ENCODE measurements at regions not wholly inside any gene's neighbourhood (a gene's known extent, or its start where the extent isn't known, plus 50 kb on each side); places are given as distances from the start of the nearest gene placed in this dataset.

GRCh38 chr16:85486256-85486915 lies 126.7 kb upstream of the GSE1 start:
- TF ChIP-seq SMC3 (IDR thresholded peaks at IDR 0.05; ENCODE audit: low read depth, low read length) (no peak), MAFK (IDR thresholded peaks at IDR 0.05; ENCODE audit: low read depth, low read length) (no peak), NFE2L2 (IDR thresholded peaks at IDR 0.05; ENCODE audit: low read depth, low read length) (no peak), USF2 (IDR thresholded peaks at IDR 0.05; ENCODE audit: low read depth, low read length) (no peak), POLR2A (IDR thresholded peaks at IDR 0.05; ENCODE audit: low read depth, low read length) (no peak), BHLHE40 (IDR thresholded peaks at IDR 0.05; ENCODE audit: low read depth, low read length) (no peak), FOS (IDR thresholded peaks at IDR 0.05; ENCODE audit: low read depth, low read length) (no peak), MXI1 (IDR thresholded peaks at IDR 0.05; ENCODE audit: borderline replicate concordance, low read depth, low read length) (no peak), RCOR1 (IDR thresholded peaks at IDR 0.05; ENCODE audit: insufficient replicate concordance, low read length) (no peak), MAZ (IDR thresholded peaks at IDR 0.05; ENCODE audit: borderline replicate concordance, low read depth, low read length) (no peak), CEBPB (IDR thresholded peaks at IDR 0.05; ENCODE audit: low read depth, low read length) (no peak), RFX5 (IDR thresholded peaks at IDR 0.05; ENCODE audit: low read depth, low read length) (no peak), CTCF (conservative IDR thresholded peaks at IDR 0.05; ENCODE audit: low read depth, low read length) (no peak), CHD1 (IDR thresholded peaks at IDR 0.05; ENCODE audit: low read depth, low read length) (no peak), RAD21 (IDR thresholded peaks at IDR 0.05; ENCODE audit: low read length) (no peak)
- TF ChIP-seq, protein P1, sequence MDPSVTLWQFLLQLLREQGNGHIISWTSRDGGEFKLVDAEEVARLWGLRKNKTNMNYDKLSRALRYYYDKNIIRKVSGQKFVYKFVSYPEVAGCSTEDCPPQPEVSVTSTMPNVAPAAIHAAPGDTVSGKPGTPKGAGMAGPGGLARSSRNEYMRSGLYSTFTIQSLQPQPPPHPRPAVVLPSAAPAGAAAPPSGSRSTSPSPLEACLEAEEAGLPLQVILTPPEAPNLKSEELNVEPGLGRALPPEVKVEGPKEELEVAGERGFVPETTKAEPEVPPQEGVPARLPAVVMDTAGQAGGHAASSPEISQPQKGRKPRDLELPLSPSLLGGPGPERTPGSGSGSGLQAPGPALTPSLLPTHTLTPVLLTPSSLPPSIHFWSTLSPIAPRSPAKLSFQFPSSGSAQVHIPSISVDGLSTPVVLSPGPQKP (IDR thresholded peaks at IDR 0.05; ENCODE audit: borderline replicate concordance, low read depth, low read length), result no peak
- no peak overlapping the region for H2BK5ac ChIP-seq (ENCODE audit: low read depth, low read length, poor library complexity, severe bottlenecking)
- H3K36me3 ChIP-seq (ENCODE audit: control insufficient read depth, insufficient read depth, low read length), result no peaks in the 10 kb centered on the region
- intact Hi-C loops (cut with micrococcal nuclease) (no loop called here), in situ Hi-C loops (cut with MboI; ENCODE audit: low sequenced_read_pairs) (no loop called here), dilution Hi-C loops (cut with HindIII; ENCODE audit: low sequenced_read_pairs, unreplicated experiment) (no loop called here)
- H3K18ac ChIP-seq (ENCODE audit: low read depth, low read length), result no peak overlapping the region
- no peaks in the 10 kb centered on the region for H3K27me3 ChIP-seq (ENCODE audit: control insufficient read depth, insufficient read depth, low read length)
- no peak overlapping the region for H2AFZ ChIP-seq (replicated peaks; ENCODE audit: low read length, poor library complexity)
- CTCF ChIA-PET, result no interaction called here
- 0 out of 2 replicates have a peak, but pooled peaks cover 3% of the 10 kb centered on the region for H3K9me1 ChIP-seq (ENCODE audit: insufficient read depth, low read length)
- H4K5ac ChIP-seq (ENCODE audit: low read depth, low read length), result no peak overlapping the region
- no peak for DNase-seq
- peak overlapping the region; percentile 37; the same call in 1 of the 2 replicates for H2AK5ac ChIP-seq (ENCODE audit: low read depth, low read length)
- POLR2A ChIA-PET (ENCODE audit: unreplicated experiment), result no interaction called here
- H3K4me1 ChIP-seq (ENCODE audit: control insufficient read depth, insufficient read depth, low read length), result peaks cover under 1% of the 10 kb centered on the region; the same call in 1 of the 2 replicates
- no peaks in the 10 kb centered on the region for H3K9me3 ChIP-seq (ENCODE audit: control insufficient read depth, insufficient read depth, low read length)
- H3K4me3 ChIP-seq (ENCODE audit: insufficient read depth, low read depth, low read length), result no peak overlapping the region
- 93% methylated on average over 25 of the region's 33 CpGs; no CpG with 5 or more reads in 1 of the 2 experiments for WGBS, 2 experiments (ENCODE audit: extremely low coverage in 2 of 2, insufficient read length in 1 of 2)
- H3K27ac ChIP-seq (ENCODE audit: insufficient read depth, low read length), result no peak overlapping the region
- no peak overlapping the region for H3K56ac ChIP-seq (ENCODE audit: extremely low read depth, insufficient read depth, low read length)
- no peak overlapping the region for H2BK15ac ChIP-seq (ENCODE audit: low read depth, low read length)
- no peak overlapping the region for H4K91ac ChIP-seq (ENCODE audit: insufficient read depth, low read depth, low read length)
- no peak overlapping the region for H3K4me2 ChIP-seq (ENCODE audit: low read depth, low read length)
- H2BK20ac ChIP-seq (ENCODE audit: low read depth, low read length), result no peak overlapping the region
- no peak overlapping the region for H3K14ac ChIP-seq (replicated peaks; ENCODE audit: low read depth, low read length)
- no peak overlapping the region for H2AK9ac ChIP-seq (replicated peaks; ENCODE audit: low read depth, low read length, poor library complexity)
- peaks cover 8 to 14% of the 10 kb centered on the region in 2 experiments; a peak in 3 of 4 replicates for H3K79me1 ChIP-seq (ENCODE audit: low read depth in 1 of 2, low read length in 2 of 2)
- no peak overlapping the region for H4K8ac ChIP-seq (ENCODE audit: low read depth in 2 of 2, low read length in 2 of 2)
- ATAC-seq (ENCODE audit: low read depth), result no peak
- BruUV-seq (replicated peaks), result no TSS peak
- H3K9ac ChIP-seq (ENCODE audit: low read depth, low read length), result no peak overlapping the region
- no peak overlapping the region for H2BK120ac ChIP-seq (ENCODE audit: low read depth, low read length)
- H4K20me1 ChIP-seq (ENCODE audit: insufficient read depth, low read length), result peaks cover 50% of the 10 kb centered on the region
- H3K4ac ChIP-seq (ENCODE audit: low read depth, low read length), result no peak overlapping the region
- no peak overlapping the region for H3K23ac ChIP-seq (ENCODE audit: low read depth, low read length)

Measured in IMR-90 (cell line).